Stimulated activated CD4-positive, alpha-beta T cell treated with anti-CD3 and anti-CD28 coated beads, Interleukin-1b, Interleukin-23, amount 100 ng/mL, for 1 hour (primary cell): ENCODE measurements at regions not wholly inside any gene's neighbourhood (a gene's known extent, or its start where the extent isn't known, plus 50 kb on each side); places are given as distances from the start of the nearest gene placed in this dataset.

Experiments used
- DNase-seq, 2 donors: peaks; one replicate each; pipeline ENCODE4 v3.0.0-alpha.2; 2020; ENCODE audit warnings: low read depth in 2 of 2

GRCh38 chr10:9719246-9719645 is 1298.4 kb upstream of the CELF2 start:
- DNase-seq: no peak

DNA sequence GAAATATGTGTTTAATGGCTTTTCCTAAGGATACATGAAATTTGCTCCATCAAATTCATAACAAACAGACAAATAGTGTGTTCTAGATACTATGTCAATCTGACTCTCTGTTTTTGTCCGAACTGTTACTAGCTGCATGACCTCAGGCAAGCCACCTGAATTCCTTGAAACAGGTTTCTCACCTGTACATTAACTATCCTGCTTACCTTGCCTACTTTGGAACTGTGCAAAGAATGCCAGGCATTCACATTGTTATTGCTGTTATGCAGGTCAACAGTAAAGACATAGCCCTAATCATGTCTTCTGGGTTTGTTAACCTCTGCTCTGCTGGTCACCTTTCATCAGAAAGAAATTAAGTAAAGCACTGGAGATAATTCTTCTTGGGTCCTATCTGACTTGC is 1283.9 kb upstream of the CELF2 start:
- no peak for DNase-seq

GRCh38 chr10:9734218-9734617 is 1283.5 kb upstream of the CELF2 start:
- no peak for DNase-seq

DNA sequence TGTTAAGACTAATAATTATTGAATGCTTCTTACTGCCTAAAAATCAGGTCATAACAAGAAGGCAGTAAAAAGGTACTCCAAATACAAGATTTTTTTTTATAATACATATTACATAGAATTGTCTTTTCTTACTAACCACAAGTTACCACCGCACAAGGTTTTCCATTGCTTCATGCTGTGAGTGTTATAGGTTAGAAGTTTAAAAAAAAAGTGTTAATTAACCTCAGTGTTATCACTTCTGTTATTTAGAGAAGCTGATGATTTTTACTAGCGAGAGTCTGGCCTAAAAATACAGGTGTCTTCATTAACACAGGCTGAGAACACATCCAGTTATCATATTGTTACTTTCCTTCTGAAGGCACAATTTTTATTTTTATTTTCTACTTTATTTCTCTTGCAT is 1281.9 kb upstream of the CELF2 start:
- no peak for DNase-seq

DNA sequence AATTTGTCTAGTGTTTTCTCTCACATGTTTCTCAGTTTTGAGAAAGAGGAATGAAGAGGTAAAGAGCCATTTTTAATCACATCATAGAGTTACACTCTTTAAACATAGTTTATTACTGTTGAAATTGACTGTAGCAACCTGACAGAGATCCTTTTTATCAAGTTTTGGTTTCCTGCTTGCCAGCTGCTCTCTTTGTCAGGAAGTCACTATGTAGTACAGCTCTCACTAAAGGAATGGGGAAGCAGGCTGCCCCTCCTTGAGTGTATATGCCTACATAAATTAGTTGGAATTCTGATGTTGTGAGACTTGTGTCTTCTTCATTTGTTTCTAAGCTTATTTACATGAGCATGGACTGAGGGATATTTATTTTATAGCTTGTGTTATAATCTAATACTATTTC is 1274.0 kb upstream of the CELF2 start:
- no peak for DNase-seq

GRCh38 chr10:9745158-9745557 is 1272.5 kb upstream of the CELF2 start:
- no peak for DNase-seq

GRCh38 chr10:9757176-9757575 is 1260.5 kb upstream of the CELF2 start:
- DNase-seq: no peak

DNA sequence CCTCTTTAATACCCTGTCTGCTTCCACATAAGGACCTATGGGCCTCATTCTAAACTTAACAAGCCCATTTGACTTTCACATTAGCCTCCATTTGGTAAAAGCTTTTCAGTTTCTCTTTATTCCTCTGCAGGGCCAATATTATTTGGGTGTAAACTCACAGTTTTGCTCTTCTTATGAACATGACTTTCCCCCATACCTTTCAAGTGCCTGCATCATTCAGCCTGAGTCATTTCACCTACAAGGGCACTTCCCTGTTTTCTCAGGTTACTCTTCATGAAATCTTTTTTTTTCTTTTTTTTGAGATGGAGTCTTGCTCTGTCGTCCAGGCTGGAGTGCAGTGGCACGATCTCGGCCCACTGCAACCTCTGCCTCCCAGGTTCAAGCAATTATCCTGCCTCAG is 1258.1 kb upstream of the CELF2 start:
- no peak for DNase-seq

DNA sequence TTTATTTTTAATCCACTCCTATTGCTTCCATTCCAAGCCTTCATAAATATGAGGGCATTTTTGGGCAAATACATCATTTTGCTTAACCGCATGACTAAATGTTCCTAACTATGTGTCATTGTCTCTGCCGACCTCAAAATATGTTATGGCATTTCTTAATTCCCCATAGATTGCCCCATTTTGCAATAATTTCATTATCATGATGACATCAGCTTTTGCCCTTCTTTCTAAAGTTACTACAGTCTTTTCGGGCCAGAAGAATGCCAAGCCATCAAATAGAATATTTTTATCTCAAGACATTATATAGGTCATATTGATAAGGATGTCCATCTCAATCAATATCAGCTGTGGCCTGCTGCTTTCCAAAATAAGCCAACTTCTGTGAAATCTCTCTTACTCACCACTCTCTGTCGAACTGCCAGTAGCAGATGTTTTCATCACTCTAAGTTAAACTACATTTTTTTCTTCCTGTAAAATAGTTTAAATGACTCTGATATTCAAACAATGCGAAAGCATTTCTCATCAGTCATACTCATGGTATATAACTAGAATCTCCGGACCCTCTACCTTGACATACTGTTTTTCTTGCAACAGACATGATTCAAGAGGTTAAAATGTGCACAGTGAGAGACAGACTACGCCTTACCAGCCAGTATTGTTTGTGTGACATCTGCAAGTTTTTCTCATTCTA is 1254.6 kb upstream of the CELF2 start:
- DNase-seq: no peak

- DNase-seq: no peak
Observed at GRCh38 chr10:9766762-9767161, 1250.9 kb upstream of the CELF2 start.

DNA sequence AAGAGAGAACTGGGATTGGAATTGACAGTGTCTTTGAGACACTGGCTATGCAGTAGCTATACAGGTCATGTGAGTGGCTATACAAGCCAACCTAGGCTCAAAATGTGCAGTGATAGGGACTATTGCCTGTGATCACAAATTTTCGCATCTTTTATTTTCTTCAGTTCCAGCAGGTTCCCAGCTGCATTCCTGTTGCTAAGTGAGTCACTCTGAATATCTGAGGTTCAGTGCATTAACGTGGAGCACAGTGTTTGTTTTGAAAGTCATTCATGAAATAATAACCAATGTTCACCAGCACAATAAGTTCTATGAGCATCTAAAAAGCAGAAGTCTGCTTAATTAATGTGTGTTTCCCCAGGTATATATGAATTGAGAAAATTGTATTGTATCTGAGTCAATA is 1236.0 kb upstream of the CELF2 start:
- DNase-seq: no peak

DNA sequence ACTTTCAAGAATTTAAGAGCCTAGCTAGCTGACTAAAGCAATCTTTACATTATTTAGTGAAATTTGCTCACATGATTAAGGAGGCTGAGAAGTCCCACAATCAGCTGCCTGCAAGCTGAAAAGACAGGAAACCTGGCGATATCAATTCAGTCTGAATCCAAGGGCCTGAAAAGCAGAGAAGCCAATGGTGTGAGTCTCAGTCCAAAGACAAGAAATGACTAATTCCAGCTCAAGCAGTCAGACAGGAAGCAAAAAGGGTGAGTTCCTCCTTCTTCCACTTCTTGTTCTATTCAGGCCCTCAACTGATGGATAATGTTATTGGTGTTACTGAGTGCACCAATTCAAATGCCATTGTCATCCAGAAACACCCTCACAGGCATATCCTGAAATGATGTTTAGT is 1231.6 kb upstream of the CELF2 start:
- no peak for DNase-seq

DNA sequence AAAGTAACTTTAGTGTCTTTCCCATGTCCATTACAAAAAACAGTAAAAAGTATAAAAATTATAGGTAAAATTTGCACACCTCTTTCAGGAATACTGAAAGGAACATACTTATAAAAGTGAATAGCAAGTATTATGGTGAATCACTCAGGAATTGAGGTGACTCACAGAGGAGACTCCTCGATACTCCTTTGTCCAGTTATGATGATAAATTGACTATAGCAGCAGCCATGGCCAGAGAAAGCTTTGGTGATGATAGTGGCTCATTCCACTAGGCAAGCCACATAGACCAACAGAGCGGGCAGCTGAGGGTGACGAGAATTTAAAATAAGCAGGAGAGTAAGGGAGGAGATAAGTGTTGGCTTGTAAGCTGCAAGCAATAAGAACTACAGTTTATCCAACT is 1231.1 kb upstream of the CELF2 start:
- no peak for DNase-seq

- DNase-seq: no peak
Observed at GRCh38 chr10:9789996-9790395, 1227.7 kb upstream of the CELF2 start.

- no peak for DNase-seq
Observed at GRCh38 chr10:9792181-9792580, 1225.5 kb upstream of the CELF2 start.

DNA sequence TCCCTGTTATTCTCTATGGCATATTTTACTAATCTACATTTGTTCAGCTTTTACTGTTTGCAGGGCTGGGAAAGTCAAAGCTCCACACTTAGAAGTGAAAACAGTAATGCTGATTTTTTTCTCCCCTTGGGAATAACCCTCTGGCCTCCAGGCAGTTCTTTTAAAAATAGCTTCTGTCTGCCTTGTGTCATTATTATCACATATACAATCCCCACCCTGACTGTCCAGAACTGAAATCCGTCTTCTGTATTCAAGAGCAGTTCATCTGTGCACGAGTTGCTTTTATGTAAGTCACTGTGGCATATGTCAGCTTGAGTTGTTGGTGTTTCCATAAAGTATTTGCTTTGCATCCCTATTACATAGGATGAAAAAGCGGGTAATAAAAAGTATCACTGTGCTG is 1221.1 kb upstream of the CELF2 start:
- no peak for DNase-seq

DNA sequence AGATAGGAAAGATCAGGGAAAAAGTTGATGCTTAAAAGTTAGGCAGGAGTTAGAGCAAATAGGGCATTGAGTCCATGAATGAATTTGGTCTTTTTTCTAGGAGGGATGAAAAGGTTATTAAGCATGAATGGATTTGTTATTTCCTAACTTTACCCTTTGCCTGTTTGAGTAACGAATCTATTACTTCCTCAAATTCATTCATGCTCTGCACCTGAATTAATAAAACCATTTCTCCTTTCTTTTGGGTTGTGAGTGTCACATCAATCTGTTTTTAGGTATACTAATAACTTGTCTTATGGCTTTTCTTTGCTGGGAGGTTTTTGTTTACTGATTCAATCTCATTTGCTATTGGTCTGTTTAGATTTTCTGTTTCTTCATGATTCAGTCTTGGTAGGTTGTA is 1217.7 kb upstream of the CELF2 start:
- DNase-seq: no peak

- DNase-seq: no peak
Observed at GRCh38 chr10:9800571-9800970, 1217.1 kb upstream of the CELF2 start.

DNA sequence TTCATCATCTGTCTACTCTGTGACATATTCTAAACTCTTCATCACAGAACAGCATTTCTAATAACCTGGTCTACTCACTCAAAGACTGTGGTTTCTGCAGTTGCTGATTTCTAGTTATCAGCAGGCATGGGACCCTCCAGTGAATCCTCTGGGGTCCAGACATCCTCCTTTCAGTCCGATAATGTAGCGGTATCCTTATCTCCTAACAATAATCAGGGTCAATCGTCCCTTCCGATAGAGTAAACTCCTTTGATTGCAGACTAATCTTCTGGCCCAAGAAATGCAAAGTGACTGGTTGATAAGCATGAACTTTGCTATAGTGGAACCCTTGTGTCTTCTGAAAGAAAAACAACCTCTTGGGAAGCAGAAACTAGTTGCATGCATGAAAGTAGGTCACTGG is 1209.8 kb upstream of the CELF2 start:
- DNase-seq: no peak

DNA sequence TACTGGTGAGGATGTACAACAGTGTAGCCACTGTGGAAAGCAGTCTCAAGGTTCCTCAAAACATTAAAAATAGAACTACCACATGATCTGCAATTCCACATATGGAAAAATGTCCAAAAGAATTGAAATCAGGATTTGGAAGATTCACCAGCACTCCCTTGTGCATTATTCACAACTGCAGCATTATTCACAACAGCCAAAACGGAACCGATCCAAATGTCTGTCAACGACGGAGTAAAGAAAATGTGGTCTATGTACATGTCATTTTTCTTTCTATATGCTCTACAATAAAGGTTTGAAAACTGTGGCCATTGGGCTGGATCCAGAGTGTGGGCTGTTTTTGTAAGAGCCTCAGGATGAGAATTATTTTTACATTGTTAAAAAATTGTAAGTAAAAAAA is 1206.1 kb upstream of the CELF2 start:
- no peak for DNase-seq

GRCh38 chr10:9814285-9814864 is 1203.3 kb upstream of the CELF2 start:
- DNase-seq: no peak

- DNase-seq: no peak
Observed at GRCh38 chr10:9819756-9820494, 1197.7 kb upstream of the CELF2 start.

DNA sequence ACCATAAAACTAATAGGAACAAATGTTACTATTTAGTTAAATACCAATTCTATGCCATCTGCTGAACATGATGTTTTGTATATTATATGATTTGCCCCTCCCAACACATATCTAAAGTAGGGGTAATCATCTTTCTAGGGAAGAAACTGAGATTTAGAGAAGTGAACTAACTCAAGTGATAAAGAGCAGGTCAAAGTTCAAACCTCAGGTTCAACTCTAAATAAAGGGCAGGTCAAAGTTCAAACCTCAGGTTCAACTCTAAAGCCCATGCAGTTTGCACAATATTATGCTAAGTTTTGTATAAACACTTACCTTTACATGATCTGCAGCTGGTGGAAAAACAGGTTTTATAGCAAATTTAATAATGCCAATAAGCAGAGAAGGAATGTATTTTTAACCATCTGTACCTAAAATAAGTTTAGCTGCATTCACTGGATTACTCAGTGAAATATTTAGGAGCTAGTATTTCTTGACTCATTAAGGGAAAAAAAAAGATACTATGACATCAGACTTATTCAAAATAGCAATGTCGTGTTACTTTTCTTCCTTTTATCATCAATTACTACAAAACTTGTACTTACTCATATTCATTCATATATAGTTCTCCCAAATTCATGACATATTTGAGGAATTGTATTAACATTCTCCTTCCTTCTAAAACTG is 1194.3 kb upstream of the CELF2 start:
- no peak for DNase-seq
